ENCODE measurements at regions not wholly inside any gene's neighbourhood (a gene's known extent, or its start where the extent isn't known, plus 50 kb on each side); places are given as distances from the start of the nearest gene placed in this dataset.

DNA sequence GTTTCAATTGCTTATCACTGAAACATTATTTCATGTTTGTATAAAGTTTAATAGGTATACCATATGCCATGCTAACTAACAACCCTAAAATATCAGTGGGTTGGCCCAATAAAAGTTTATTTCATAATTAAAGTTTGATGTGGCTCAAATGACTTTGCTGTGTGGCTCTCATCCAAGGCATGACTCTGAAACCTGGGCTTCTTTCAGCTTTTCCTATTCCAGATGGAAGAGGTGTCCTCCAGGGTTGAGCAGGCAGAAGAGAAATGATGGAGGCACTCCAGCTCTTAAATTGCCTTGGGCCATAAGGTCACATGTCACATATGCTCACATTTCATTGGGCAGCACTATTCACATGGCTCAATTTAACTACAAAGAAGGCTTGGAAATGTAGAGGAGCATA lies 101.9 kb downstream of the MACIR start:
- H3K4me3 ChIP-seq (ENCODE audit: control insufficient read depth in 1 of 2, extremely low read depth in 1 of 2, low read length in 1 of 2) = no peak overlapping the region
- no peak overlapping the region for H3K27ac Mint-ChIP-seq
- DNase-seq (no peak), ATAC-seq (replicated peaks in 1 of 4) (no peak)
- no peak overlapping the region for H3K27ac ChIP-seq (ENCODE audit: low read length)
- H3K4me1 Mint-ChIP-seq = no peaks in the 10 kb centered on the region
- no peaks in the 10 kb centered on the region for H3K4me1 ChIP-seq (ENCODE audit: control insufficient read depth in 1 of 2, extremely low read depth in 1 of 2, insufficient read depth in 2 of 2, low read length in 2 of 2)
- no peaks in the 10 kb centered on the region for H3K36me3 Mint-ChIP-seq
- no peak overlapping the region for H3K4me3 Mint-ChIP-seq
- CTCF ChIA-PET = interaction anchor here in 1 of 2 donors (0.5 kb wide), 1 partner anchor 677 kb away, joined by 7 read pairs; no protein-coding TSS in a partner anchor
- H3K36me3 ChIP-seq (ENCODE audit: control insufficient read depth in 2 of 2, extremely low read depth in 1 of 2, insufficient read depth in 1 of 2, low read length in 1 of 2) = no peaks in the 10 kb centered on the region
- no peaks in the 10 kb centered on the region for H3K27me3 ChIP-seq (replicated peaks in 1 of 2; ENCODE audit: control insufficient read depth in 2 of 2, extremely low read depth in 1 of 2, insufficient read depth in 2 of 2, low read length in 1 of 2)
- H3K27me3 Mint-ChIP-seq = no peaks in the 10 kb centered on the region
- H3K9me3 Mint-ChIP-seq = peaks cover 0 to 4% (median 0%) of the 10 kb centered on the region in 3 donors
- POLR2A ChIA-PET = no interaction called here
- H3K9me3 ChIP-seq = no peaks in the 10 kb centered on the region

DNA sequence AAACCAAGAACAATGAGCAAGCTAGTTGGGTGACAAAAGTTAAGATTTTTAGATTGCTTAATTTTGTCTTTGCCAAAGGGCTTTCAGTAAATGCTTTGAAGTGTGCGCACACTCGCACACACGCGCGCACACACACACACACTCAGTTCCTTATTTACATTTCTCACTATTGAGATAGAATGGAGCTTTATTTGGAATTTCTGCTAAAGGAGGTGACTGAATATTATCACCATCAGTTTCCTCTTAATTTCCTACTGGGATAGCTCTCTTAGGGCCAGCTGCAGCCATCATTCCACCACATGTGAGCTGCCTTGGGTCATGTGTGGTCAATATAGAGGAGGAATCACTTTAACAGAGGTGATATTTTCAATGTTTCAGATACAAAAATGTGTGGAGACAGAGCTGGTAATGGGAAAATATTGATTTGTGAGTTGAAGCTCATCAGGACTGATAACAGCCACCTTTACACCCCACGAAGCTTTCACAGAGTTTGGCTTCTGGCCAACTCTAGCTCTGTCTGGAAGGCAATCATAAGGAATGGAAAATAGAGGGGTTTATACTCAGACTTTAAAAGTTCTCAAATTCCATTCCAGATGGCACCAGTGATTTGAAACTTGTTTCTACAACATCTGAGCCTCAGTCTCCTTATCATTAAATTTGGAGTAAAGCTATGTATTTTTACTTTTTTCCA lies 99.9 kb downstream of the MACIR start:
- Histone ChIP-seq H3K27ac (ENCODE audit: low read length) (no peak overlapping the region), H3K27me3 (replicated peaks in 1 of 2; ENCODE audit: control insufficient read depth in 2 of 2, extremely low read depth in 1 of 2, insufficient read depth in 2 of 2, low read length in 1 of 2) (no peaks in the 10 kb centered on the region), H3K4me1 (ENCODE audit: control insufficient read depth in 1 of 2, extremely low read depth in 1 of 2, insufficient read depth in 2 of 2, low read length in 2 of 2) (no peaks in the 10 kb centered on the region), H3K9me3 (no peaks in the 10 kb centered on the region), H3K4me3 (ENCODE audit: control insufficient read depth in 1 of 2, extremely low read depth in 1 of 2, low read length in 1 of 2) (no peak overlapping the region), H3K36me3 (ENCODE audit: control insufficient read depth in 2 of 2, extremely low read depth in 1 of 2, insufficient read depth in 1 of 2, low read length in 1 of 2) (no peaks in the 10 kb centered on the region)
- H3K4me3 Mint-ChIP-seq = no peak overlapping the region
- H3K36me3 Mint-ChIP-seq = no peaks in the 10 kb centered on the region
- no peaks in the 10 kb centered on the region for H3K4me1 Mint-ChIP-seq
- ChIA-PET POLR2A (no interaction called here), CTCF (interaction anchor here in 1 of 2 donors (0.7 kb wide), 1 partner anchor 159 kb away, joined by 3 read pairs; no protein-coding TSS in a partner anchor)
- peaks cover 0 to 4% (median 0%) of the 10 kb centered on the region in 3 donors for H3K9me3 Mint-ChIP-seq
- DNase-seq = no peak
- H3K27me3 Mint-ChIP-seq = no peaks in the 10 kb centered on the region
- no CpG with 5 or more reads among the region's 6 CpGs for WGBS (ENCODE audit: insufficient coverage)
- ATAC-seq (replicated peaks in 1 of 4) = no peak
- no peak overlapping the region for H3K27ac Mint-ChIP-seq

DNA sequence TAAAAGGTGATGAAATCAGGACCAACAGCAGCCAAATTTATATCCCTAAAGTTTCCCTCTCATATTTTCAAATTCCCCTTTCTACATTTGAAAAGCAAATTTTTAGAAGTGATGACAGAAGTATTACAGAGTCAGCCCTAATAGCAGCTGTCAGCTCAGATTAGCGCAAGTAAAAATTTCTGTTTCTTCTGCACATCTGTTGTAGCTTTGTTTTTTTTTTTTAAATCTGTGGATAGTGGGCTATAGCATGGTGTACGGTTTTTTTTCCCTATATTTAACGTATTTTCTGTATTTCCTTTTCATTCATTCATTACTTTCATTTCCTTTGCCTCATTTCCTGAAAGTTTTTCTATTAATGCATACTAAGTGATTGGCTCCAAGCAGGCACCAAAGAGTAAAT lies 99.1 kb downstream of the MACIR start:
- no peaks in the 10 kb centered on the region for H3K36me3 Mint-ChIP-seq
- POLR2A ChIA-PET = no interaction called here
- WGBS (ENCODE audit: insufficient coverage) = no CpG with 5 or more reads among the region's 3 CpGs
- peaks cover 0 to 4% (median 0%) of the 10 kb centered on the region in 3 donors for H3K9me3 Mint-ChIP-seq
- H3K4me1 ChIP-seq (ENCODE audit: control insufficient read depth in 1 of 2, extremely low read depth in 1 of 2, insufficient read depth in 2 of 2, low read length in 2 of 2) = no peaks in the 10 kb centered on the region
- no peak for DNase-seq
- no peak overlapping the region for H3K27ac ChIP-seq (ENCODE audit: low read length)
- peaks cover 0 to 2% of the 10 kb centered on the region in 2 experiments for H3K27me3 ChIP-seq (replicated peaks in 1 of 2; ENCODE audit: control insufficient read depth in 2 of 2, extremely low read depth in 1 of 2, insufficient read depth in 2 of 2, low read length in 1 of 2)
- no peak overlapping the region for H3K4me3 ChIP-seq (ENCODE audit: control insufficient read depth in 1 of 2, extremely low read depth in 1 of 2, low read length in 1 of 2)
- no peaks in the 10 kb centered on the region for H3K27me3 Mint-ChIP-seq
- no peak for ATAC-seq (replicated peaks in 1 of 4)
- CTCF ChIA-PET = interaction anchor here in 1 of 2 donors (0.7 kb wide), 1 partner anchor 158 kb away, joined by 3 read pairs; no protein-coding TSS in a partner anchor
- no peak overlapping the region for H3K4me3 Mint-ChIP-seq
- no peaks in the 10 kb centered on the region for H3K9me3 ChIP-seq
- no peak overlapping the region for H3K27ac Mint-ChIP-seq
- H3K4me1 Mint-ChIP-seq = no peaks in the 10 kb centered on the region
- no peaks in the 10 kb centered on the region for H3K36me3 ChIP-seq (ENCODE audit: control insufficient read depth in 2 of 2, extremely low read depth in 1 of 2, insufficient read depth in 1 of 2, low read length in 1 of 2)

GRCh38 chr5:103356350-103357091 lies 98.0 kb downstream of the MACIR start:
- CTCF ChIA-PET = interaction anchor here in 1 of 2 donors (0.5 to 0.7 kb wide), 2 partner anchors 50 to 74 kb away, joined by 3 read pairs; no protein-coding TSS in a partner anchor
- no CpG with 5 or more reads among the region's 3 CpGs for WGBS (ENCODE audit: insufficient coverage)
- ATAC-seq (replicated peaks in 1 of 4) = no peak

GRCh38 chr5:103355579-103355978 lies 97.0 kb downstream of the MACIR start:
- Mint-ChIP-seq H3K9me3 (no peaks in the 10 kb centered on the region), H3K4me1 (no peaks in the 10 kb centered on the region), H3K4me3 (no peak overlapping the region), H3K27ac (no peak overlapping the region), H3K27me3 (peaks cover 5 to 6% of the 10 kb centered on the region in 2 donors), H3K36me3 (no peaks in the 10 kb centered on the region)
- ChIA-PET CTCF (interaction anchor here in 1 of 2 donors (0.5 kb wide), 1 partner anchor 75 kb away, joined by 3 read pairs; no protein-coding TSS in a partner anchor), POLR2A (no interaction called here)
- Histone ChIP-seq H3K27me3 (replicated peaks in 1 of 2; ENCODE audit: control insufficient read depth in 2 of 2, extremely low read depth in 1 of 2, insufficient read depth in 2 of 2, low read length in 1 of 2) (peaks cover 0 to 2% of the 10 kb centered on the region in 2 experiments), H3K27ac (ENCODE audit: low read length) (no peak overlapping the region), H3K9me3 (no peaks in the 10 kb centered on the region), H3K4me1 (ENCODE audit: control insufficient read depth in 1 of 2, extremely low read depth in 1 of 2, insufficient read depth in 2 of 2, low read length in 2 of 2) (no peaks in the 10 kb centered on the region), H3K4me3 (ENCODE audit: control insufficient read depth in 1 of 2, extremely low read depth in 1 of 2, low read length in 1 of 2) (no peak overlapping the region), H3K36me3 (ENCODE audit: control insufficient read depth in 2 of 2, extremely low read depth in 1 of 2, insufficient read depth in 1 of 2, low read length in 1 of 2) (no peaks in the 10 kb centered on the region)
- WGBS (ENCODE audit: insufficient coverage) = 100% methylated on average over 1 of the region's 2 CpGs
- DNase-seq (no peak), ATAC-seq (replicated peaks in 1 of 4) (no peak)

More at GRCh38 chr5:103356350-103357091, 98.0 kb downstream of the MACIR start:
- no peak for DNase-seq
- H3K27me3 Mint-ChIP-seq = peaks cover 5 to 6% of the 10 kb centered on the region in 2 donors
- H3K4me1 Mint-ChIP-seq = no peaks in the 10 kb centered on the region
- POLR2A ChIA-PET = no interaction called here
- no peak overlapping the region for H3K27ac Mint-ChIP-seq
- H3K4me3 ChIP-seq (ENCODE audit: control insufficient read depth in 1 of 2, extremely low read depth in 1 of 2, low read length in 1 of 2) = no peak overlapping the region
- no peak overlapping the region for H3K27ac ChIP-seq (ENCODE audit: low read length)
- H3K36me3 ChIP-seq (ENCODE audit: control insufficient read depth in 2 of 2, extremely low read depth in 1 of 2, insufficient read depth in 1 of 2, low read length in 1 of 2) = no peaks in the 10 kb centered on the region
- H3K9me3 Mint-ChIP-seq = peaks cover 0 to 4% (median 0%) of the 10 kb centered on the region in 3 donors
- H3K36me3 Mint-ChIP-seq = no peaks in the 10 kb centered on the region
- peaks cover 0 to 2% of the 10 kb centered on the region in 2 experiments for H3K27me3 ChIP-seq (replicated peaks in 1 of 2; ENCODE audit: control insufficient read depth in 2 of 2, extremely low read depth in 1 of 2, insufficient read depth in 2 of 2, low read length in 1 of 2)
- H3K4me3 Mint-ChIP-seq = no peak overlapping the region
- no peaks in the 10 kb centered on the region for H3K4me1 ChIP-seq (ENCODE audit: control insufficient read depth in 1 of 2, extremely low read depth in 1 of 2, insufficient read depth in 2 of 2, low read length in 2 of 2)
- no peaks in the 10 kb centered on the region for H3K9me3 ChIP-seq

DNA sequence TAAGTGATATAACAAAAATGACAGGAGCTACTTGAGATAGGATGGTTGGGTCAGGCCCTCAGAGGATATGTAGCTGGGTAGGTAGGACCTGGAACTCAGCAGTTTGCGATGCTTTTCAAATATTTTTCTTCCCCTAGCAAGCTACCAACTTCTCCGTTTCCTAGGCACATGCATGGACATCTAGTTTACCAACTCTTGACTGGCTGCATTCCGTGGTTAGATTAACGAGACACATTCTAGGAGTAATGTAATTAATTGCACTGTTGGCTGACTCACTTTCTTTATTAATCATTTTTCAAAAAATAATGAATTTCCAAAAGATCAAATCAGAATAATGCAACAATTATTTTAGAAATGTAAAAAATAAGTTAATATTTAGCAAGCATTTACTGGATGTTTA lies 95.9 kb downstream of the MACIR start:
- Mint-ChIP-seq H3K27ac (no peak overlapping the region), H3K27me3 (peaks cover 8 to 9% of the 10 kb centered on the region in 2 donors), H3K4me1 (no peaks in the 10 kb centered on the region), H3K9me3 (no peaks in the 10 kb centered on the region), H3K36me3 (no peaks in the 10 kb centered on the region), H3K4me3 (no peak overlapping the region)
- no peaks in the 10 kb centered on the region for H3K36me3 ChIP-seq (ENCODE audit: control insufficient read depth in 2 of 2, extremely low read depth in 1 of 2, insufficient read depth in 1 of 2, low read length in 1 of 2)
- ChIA-PET CTCF (interaction anchor here in 1 of 2 donors (0.6 kb wide), 1 partner anchor 138 kb away, joined by 3 read pairs; no protein-coding TSS in a partner anchor), POLR2A (interaction anchor here in 1 of 2 donors (0.7 kb wide), 1 partner anchor 94 kb away, joined by 3 read pairs; no protein-coding TSS in a partner anchor)
- H3K4me1 ChIP-seq (ENCODE audit: control insufficient read depth in 1 of 2, extremely low read depth in 1 of 2, insufficient read depth in 2 of 2, low read length in 2 of 2) = no peaks in the 10 kb centered on the region
- H3K4me3 ChIP-seq (ENCODE audit: control insufficient read depth in 1 of 2, extremely low read depth in 1 of 2, low read length in 1 of 2) = no peak overlapping the region
- WGBS (ENCODE audit: insufficient coverage) = no CpG with 5 or more reads among the region's 4 CpGs
- H3K27me3 ChIP-seq (replicated peaks in 1 of 2; ENCODE audit: control insufficient read depth in 2 of 2, extremely low read depth in 1 of 2, insufficient read depth in 2 of 2, low read length in 1 of 2) = peaks cover 0 to 2% of the 10 kb centered on the region in 2 experiments
- no peak for DNase-seq
- no peak for ATAC-seq (replicated peaks in 1 of 4)
- no peak overlapping the region for H3K27ac ChIP-seq (ENCODE audit: low read length)
- H3K9me3 ChIP-seq = no peaks in the 10 kb centered on the region

Data from T-cell (primary cell).